GM21360 (cell line): ENCODE measurements at regions not wholly inside any gene's neighbourhood (a gene's known extent, or its start where the extent isn't known, plus 50 kb on each side); places are given as distances from the start of the nearest gene placed in this dataset.
"Not testable (repeated sequence)": the region's sequence is repeated elsewhere in the genome, so short reads cannot be mapped to it uniquely, and the experiment has no call there.

Source experiments
- ATAC-seq: cut with Tn5 transposase; IDR thresholded peaks from one replicate; pipeline ENCODE4 v1.9.1; 2021; ENCODE audit warnings: mild to moderate bottlenecking, moderate library complexity; ENCODE audit not compliant: unreplicated experiment

DNA sequence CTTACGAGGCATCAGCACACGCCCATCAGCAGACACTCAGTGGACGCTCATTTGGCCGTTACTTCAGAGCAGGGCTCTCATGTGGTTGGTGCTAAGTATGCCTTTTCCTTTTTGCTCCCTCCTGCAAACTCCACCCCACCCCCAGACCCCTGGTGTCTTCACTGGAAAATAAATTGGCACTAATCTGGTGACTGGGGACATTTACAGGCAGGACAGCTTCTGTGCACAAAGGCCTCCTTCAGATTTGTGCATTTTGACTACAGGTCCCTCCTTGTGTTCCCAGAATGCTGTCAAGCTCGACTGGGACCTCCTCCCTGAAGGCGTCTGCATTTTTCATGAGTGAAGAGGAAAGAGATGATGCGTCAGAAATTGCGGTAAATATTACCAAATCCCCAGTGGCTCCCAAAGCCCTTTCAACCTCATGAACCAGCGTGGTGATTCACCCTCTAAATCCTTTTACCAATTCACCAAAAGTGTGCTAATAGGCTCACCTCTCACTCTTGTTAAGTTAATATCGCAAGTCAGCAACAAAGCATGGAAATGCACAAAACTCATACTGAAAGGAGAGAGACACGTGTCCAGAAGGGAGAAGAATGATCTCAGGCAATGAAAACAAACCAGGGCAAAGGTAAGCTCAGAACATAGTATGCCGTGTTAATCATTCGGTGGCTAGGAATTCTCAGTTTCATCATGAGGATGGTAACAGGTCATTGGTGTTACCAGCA lies 119.0 kb downstream of the NKX6-1 start:
- no peak for ATAC-seq

DNA sequence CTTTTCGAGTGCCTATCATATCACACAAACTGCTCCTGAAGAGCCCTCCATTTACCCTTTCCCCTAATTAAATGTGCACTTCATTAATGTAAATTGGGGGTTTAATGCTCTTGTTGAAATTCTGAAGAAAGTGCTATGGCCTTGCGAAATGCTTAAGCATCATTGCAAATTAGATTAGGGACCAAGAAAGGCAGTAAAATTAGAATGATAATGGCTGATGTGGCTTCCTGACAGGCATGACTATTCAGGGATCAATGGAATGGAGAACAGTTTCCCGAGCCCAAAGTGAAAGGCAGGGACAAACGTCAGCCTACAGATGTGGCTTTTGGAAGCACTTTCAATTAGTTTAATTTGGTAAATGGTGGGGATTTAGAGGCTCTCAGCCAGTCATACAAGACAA lies 120.1 kb downstream of the NKX6-1 start:
- ATAC-seq, result no peak

DNA sequence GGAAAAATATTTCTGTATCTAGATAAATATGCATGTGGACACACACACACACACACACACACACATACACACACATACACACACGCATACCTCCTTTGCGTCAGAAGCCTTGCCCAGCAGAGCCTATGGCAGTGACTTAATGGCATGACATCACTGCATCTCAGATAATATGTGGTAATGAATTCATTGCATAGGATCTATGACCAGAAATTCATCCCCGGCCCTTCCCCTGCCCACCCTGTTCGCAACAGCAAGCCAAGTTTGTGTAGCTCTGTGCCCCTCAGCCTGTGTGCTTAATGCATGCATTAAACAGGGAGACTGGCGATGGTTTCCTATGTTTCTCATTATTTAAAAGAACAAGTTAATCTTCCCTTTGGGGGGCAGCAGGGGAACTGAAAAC lies 120.7 kb downstream of the NKX6-1 start:
- no peak for ATAC-seq

DNA sequence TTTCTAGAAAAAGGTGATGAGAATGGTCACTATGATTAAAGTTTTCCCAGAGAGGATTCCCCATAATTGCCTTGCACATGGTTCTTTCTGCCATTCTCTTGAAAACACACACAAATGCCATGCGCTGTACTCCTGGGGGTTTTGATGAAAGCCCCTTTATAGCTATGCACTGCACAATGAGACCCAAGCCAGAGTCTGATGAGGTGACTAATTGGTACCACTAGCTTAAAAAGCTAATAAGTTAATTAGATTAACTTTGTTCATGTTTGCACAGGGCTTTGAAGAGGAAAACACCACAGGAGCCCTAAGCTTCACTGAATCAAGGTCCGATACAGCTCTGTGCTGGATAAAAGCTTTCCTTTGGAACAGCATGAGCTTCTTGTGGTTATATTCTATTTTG lies 132.2 kb downstream of the NKX6-1 start:
- ATAC-seq, result no peak

DNA sequence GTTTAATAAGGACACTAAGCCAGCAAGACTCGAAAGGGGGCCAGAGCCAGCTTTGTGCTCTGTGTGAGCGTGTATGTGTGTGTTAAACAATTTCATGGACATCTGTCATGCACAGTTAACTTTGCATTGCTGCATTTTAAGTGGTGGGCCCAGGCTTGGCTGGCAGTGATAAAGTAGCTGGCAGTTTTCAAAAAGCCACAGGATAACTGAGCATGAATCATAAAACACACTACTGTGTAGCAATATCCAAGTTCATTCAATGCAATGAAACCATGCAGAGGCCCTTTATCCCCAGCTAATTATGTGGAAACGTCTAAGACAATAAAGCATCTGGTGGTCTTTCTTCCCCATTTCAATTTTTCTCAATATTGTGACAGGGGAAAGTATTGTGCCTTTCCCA lies 132.9 kb downstream of the NKX6-1 start:
- no peak for ATAC-seq

DNA sequence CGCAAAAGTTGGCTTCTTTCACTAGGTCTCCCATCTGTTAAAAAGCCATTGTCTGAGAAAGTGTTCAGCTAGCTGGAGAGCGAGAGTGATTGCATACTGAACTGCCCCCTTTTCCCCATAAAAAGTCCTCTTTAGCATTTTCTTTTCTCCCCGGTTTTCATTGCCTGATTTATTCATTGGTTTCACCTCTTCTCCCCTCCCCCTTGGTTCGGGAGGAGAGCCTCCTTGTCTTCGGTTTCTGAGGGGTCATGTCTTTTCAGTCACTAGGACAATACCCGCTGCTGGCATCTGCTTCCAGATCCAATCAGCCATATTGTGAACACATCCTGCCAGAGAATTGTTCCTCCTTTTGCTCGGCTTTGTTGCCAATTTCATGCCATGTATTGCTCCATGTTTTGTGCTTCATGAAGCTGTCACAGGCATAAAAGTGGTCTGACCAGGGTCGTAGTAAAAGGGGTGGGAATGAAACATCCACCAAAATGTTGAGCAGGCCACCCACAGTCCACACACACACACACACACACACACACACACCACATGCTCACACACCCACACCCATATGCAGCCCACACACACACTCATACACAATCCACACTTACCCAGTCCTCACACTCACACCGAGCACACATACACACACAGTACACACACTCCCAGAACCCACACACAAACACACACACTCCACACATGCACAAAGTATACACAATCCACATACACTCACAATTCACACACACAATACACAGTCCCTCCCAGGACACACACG lies 136.0 kb downstream of the NKX6-1 start:
- no peak for ATAC-seq

DNA sequence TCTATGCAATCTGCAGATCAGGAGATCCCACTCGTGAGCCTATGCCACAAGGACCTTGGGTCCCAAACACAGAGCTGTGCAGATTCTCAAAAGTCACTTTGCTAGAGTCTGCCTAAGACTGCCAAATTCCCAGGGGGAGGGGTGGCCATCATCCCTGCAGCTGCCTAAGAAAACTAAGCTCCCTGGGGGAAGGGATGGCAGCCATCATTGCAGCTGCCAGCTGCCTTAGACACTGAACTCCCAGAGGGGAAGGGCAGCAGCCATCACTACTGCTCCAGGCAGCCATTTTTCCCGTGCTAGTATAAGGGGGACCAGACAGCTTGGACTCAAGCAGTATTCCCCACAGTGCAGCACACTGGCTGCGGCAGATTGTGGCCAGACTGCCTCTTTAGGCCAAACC lies 156.9 kb downstream of the NKX6-1 start:
- ATAC-seq, result no peak

DNA sequence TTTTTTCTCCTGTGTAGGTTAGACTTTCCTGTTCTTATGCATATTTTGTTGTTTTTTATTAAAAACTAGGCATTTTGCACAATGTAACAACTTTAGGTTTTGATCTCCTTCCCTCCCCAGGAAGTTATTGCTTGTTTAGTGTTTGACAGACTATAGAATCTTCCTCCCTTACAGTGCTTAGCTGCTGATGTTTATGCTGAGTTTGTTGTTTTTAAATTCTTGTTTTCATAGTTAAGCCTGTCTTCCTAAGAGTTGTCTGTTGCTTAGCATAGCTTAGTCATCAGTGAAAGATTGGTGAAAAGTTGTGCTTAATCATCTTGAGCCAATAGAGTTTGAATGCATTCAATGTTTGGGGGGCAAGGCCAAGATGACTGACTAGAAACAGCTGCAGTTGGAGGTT lies 157.5 kb downstream of the NKX6-1 start:
- ATAC-seq, result no peak

DNA sequence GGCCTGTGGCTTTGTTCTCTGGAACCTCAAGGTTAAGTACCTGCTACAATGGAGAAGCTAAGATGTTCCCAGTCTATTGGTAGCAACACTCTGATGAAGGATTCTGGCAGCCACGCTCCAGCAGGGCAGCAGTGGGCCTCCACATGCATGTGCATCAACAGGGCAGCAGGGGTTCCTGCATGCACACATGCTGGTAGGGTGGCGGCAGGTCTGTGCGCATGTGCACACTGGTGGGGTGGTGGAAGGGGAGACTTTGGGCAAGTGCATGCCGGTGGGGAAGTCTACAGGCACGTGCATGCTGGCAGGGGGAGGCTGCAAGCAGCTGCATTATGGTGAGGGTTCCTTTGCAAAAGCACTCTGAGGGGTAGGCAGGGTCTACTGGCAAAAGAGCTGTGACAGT lies 160.7 kb downstream of the NKX6-1 start:
- no peak for ATAC-seq

DNA sequence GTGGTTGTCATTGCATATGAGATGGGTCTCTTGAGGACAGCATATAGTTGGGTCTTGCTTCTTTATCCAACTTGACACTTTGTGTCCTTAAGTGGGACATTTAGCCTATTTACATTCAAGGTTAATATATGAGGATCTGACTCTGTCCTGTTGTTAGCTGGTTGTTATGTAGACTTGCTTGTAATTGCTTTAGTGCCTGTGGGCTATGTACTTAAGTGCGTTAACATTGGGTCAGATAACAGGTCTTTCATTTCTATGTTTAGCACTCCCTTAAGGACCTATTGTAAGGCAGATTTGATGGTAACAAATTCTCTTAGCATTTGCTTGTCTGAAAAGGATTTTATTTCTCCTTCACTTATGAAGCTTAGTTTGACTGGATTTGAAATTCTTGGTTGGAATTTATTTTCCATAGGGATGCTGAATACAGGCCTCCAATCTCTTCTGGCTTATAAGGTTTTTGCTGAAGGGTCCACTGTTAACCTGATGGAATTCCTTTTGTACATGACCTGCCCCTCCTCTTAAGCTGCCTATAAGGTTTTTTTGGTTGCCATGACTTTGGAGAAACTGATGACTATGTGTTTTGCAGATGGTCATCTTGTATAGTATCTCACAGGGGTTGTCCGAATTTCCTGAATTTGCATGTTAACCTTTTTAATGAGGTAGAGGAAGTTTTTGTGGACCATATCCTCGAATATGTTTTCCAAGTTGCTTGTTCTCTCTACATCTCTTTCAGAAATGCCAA lies 162.0 kb downstream of the NKX6-1 start:
- no peak for ATAC-seq

DNA sequence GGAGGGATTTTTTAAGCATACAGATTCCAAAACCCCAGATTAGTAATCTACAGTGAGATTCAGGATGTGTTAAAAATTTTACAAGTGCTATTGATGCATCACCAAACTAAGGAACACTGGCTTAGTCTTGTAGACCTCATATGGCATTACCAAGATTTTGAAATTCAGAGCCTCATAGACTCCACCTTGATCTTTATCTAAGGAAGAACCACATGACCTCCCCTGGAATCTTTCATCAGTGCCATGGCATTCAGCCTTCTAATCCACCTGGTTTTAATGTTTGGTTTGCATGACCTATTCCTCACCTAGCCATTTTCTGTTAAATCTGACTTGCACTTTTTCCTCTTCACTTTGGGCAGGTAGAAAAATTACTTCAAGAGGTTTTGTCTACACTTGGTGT lies 171.6 kb downstream of the NKX6-1 start:
- no peak for ATAC-seq

DNA sequence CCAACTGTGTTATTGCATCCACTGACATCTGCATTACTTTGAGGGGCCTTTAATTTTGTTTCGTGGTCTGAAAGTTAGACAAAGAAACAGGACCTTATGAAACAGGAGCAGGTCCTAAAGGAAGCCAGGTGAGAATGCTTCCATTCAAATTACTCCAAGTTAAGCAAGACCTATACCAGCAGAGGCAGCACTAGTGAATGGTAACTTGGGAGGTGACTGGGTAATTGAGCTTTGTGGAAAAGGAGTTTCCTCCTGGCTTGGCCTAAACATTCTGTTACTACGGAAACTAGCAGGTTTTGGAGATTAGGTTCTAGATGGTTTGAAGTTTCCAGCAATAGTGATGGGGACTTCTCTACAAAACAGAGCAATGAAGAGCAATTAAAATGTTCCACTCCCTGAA lies 173.5 kb downstream of the NKX6-1 start:
- ATAC-seq, result no peak

DNA sequence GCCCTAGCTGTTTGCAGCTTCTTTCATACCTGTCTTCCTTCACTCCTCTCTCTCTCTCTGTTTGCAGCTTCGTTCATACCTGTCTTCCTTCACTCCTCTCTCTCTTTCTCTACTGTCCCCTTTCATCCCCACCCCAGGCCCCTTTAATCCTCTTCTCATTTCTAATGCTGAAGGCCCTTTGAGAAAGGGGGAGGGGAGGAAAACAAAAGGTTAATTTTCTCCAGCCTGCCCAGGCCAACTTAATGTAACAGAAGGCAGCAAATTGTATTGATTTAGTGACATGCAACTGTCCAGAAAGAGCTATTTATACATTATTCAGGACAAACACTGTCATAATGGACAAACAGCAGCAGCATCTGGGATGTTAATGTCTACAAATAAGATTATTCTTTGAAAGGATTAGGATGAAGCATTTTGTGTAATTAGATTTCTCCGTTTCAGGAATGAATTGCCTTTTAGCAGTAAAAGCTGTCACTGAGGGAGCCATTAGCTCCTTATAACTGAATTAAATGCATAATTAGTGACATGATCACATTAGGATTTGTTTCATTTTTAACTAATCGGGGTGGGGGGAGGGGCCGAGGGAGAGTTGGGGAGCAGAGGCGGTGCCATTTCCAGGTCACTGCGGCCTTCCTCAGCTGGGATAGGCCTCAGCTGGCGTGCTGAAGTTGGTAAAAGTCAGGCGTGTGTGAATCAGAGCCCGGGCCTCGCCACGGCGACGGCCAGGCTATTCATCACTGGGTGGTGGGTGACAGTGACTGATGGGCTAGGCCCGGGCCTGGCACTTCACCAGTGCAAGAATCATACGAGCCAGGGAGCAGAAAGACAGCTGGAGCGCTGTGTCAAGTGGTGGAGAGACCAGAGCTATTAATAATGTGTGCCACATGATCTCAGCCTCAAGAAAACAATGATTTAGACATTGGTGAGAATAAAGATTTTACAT lies 174.5 kb downstream of the NKX6-1 start:
- ATAC-seq, result no peak

DNA sequence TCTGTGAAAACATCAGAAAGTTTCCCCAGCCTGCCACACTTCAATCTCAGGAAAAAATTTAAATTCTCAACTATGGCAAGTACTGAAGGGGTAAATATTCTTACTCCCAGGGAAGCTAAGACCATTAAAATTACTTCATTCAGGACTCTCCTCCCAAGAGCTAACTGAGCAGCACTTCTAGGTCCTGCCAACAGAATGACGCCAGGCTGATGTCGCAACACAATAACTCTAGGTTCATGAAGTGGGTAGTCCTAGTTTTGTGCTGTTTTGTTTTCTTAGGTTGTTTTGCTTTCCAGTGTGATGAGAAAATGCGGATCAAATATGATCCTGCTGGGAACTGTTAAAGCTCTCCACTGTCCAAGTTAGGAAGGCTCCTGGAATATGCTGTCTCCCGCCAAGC lies 180.0 kb downstream of the NKX6-1 start:
- ATAC-seq, result no peak

DNA sequence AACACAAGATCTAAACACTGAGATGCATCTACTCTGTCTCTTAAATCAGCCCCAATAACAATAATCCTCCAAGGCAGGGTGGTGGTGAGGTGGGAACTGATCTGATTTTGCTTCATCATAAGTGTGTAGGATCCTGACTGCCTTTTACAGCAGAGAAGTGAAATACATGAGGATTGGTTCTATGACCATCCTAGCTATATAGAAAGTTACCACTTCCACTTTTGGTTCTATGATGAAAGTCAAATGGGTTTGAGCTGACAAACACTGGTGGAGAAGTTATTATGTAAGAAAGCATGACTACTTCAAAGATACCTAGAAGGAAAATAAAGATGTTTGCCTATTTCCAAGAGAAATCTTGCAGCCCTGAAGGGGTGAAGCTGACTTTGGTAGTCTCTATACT lies 181.6 kb downstream of the NKX6-1 start:
- ATAC-seq, result no peak

DNA sequence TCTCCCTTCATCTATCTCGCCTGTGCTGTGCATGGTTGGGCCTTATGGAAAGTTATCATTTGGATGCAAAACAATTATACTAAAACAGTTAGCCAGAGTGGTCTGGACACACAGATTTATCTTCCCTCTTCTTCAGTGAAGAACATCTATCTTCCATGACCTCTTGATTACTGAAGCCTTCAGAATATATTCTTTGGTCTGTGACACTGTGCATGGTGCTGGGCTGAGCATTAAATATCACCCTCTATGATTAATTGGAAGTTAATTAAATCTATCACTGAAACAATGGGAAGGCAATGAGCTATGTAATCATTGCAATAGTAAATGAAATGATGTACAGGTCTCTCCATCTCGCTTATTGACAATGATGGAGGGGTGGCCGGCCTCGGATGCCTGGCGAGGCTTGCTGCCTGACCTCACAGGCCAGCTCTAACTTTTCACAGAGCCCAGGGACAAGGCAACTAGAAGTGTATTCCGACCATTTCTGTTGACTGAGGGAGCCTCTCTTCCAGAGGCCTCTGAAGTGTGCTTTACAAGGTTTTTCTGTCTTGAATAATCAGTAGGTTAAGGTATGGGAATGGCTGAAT lies 186.6 kb downstream of the NKX6-1 start:
- ATAC-seq, result no peak

DNA sequence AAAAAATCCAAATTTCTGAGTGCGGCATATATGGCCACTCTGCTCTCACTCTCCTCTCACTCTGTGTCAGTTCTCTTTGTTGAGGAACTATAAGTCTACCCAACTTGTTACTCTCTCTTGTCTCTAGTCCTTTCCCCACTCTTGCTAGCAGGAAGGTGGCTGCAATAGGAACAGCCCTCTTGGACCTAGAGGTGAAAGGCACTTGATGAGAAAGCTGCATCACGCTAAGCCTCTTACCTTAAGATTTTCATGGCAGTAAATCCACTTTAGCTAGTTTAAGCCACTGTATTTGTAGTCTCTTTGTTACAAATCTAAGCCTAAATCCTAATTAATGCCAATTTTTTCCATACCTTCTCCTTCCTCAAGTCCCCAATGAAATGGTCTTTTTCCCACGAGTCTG lies 189.9 kb downstream of the NKX6-1 start:
- no peak for ATAC-seq

DNA sequence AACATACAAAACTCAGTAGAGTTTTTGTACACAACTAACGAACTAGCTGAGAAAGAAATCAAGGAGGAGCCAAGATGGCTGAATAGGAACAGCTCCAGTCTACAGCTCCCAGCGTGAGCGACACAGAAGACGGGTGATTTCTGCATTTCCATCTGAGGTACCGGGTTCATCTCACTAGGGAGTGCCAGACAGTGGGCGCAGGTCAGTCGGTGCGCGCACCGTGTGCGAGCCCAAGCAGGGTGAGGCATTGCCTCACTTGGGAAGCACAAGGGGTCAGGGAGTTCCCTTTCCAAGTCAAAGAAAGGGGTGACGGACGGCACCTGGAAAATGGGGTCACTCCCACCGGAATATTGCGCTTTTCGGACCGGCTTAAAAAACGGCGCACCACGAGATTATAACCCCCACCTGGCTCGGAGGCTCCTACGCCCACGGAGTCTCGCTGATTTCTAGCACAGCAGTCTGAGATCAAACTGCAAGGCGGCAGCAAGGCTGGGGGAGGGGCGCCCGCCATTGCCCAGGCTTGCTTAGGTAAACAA lies 200.3 kb downstream of the NKX6-1 start:
- ATAC-seq, result not testable (repeated sequence)

DNA sequence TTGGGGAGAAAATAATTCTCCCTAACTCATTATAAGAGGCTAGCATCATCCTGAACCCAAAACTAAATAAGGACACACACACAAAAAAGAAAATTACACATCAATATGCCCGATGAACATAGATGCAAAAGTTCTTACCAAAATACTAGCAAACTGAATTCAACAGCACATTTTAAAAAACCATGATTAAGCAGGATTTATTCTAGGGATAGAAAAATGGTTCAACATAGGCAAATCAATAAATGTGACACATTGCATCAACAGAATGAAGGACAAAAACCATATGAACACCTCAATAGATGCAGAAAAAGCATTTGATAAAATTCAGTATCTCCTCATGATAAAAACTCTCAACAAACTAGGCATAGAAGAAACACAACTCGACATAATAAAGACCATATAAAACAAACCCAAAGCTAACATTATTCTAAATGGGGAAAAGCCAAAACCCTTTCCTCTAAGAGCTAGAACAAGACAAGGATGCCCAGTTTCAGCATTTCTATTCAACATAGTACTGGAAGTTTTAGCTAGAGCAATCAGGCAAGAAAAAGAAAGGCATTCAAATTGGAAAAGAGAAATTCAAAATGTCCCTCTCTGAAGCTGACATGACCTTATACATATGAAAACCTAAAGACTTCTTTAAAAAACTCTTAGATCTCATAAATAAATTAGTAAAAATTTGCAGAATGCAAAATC lies 200.9 kb downstream of the NKX6-1 start:
- ATAC-seq, result no peak

DNA sequence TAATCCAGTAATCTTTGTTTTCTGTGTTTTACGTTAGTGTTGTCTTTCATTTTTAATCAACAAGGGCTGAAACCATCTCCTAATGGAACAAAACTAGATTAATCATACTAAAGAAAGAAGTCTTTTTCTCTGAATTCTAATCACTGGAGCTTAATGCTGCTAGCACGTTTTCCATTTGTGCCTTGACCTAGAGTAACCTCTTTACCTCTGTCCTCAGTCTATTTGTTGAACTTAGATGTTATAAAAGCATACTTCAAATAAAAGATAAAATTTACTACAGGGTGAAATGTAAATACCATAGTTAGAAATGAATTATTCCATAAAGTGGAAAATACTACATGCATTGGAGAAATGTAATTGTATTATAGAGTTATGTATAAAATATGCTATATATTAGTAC lies 207.1 kb downstream of the NKX6-1 start:
- no peak for ATAC-seq
